NCI-H82 (cell line): ENCODE measurements at regions not wholly inside any gene's neighbourhood (a gene's known extent, or its start where the extent isn't known, plus 50 kb on each side); places are given as distances from the start of the nearest gene placed in this dataset.

Experiments used
- DNase-seq: peaks from one replicate; lab custom pipeline; 2025; lab: John Stamatoyannopoulos, UW

DNA sequence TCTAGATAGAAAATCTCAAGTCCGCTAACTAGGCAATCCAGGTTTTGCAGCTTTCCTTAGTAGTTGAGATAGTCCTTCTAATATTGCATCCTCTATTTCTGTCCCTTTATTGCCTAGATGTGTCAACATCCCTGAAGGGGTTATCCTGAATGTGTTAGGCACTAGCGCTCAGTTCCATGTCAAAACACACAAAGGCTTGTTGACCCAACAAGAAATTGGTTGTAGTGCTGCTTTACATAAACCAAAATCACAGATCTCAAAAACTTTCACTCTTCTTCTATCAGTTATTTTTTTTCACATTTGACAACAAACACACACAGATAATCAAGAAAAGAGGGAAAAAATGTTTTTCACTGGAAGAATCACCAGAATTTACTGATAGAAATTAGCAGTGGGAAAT, 51.4 kb upstream of the SOX2 start:
- no peak for DNase-seq

DNA sequence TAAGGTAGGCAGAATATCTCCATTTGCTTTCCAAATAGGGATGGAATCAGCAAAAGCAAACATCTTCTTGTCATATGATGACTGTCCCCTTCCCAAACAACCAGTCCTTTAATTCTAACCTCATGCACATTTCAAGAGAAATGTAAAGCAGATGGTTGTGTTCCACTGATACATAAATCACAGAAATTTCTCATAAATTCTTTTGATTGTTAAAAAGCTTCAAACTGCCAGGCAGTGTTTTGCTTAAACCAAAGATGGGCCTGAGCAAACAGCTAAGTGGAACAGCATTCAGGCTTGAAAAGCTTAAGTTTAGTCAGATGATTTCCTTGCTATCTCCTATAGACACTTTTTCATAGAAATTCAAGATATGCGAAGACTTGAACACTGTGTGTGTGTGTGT, 74.3 kb upstream of the SOX2 start:
- DNase-seq = no peak

DNA sequence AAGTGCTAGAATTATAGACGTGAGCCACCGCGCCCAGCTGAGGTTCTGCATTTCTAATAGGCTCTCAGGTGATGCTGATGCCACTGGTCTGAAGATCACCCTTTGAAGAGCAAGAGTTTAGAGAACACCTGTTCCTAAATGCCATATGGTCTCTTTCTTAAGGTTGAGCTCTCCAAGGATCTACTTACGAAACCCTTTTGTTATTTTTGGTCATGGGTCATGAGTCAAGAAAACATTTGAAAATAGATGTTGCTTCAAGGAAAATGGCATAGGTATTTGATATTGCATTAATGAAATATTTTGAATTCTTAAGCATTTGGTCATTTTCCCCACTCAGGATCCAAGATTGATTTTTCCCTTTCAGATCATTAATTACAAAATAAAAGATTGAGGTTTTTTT, 74.7 kb upstream of the SOX2 start:
- no peak for DNase-seq

DNA sequence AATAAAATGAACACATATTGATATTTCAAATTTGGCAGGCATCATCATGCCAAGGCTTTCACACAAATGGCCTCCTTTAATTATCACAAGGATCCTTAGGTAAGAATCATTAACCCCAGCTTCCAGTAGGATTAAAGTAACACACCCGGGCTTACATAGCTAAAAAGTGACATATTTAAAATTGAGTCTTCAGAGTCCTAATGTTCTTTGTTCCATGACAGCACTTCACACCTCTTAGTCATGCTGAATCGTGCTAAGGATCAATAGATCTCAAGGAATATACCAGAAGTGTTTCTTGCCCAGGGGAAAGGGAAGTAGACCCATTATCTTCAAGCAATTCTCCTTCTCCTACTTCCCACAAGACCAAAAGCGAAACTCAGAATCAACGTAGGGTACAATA, 76.6 kb upstream of the SOX2 start:
- no peak for DNase-seq

DNA sequence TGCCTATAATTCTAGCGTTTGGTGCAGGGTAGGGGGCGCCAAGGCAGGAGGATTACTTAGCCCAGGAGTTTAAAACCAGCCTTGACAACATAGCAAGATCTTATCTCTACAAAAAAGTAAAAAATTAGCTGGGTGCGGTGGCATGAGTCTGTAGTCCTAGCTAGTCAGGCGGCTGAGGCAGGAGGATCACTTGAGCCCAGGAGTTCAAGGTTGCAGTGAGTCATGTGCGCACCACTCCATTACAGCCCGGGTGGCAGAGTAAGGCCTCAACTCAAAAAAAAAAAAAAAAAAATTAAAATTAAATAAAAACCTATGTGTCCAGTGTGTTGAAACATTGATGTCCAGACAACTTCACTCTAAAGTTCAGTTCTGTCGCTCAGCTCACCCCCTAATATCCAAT, 78.2 kb upstream of the SOX2 start:
- DNase-seq = no peak

DNA sequence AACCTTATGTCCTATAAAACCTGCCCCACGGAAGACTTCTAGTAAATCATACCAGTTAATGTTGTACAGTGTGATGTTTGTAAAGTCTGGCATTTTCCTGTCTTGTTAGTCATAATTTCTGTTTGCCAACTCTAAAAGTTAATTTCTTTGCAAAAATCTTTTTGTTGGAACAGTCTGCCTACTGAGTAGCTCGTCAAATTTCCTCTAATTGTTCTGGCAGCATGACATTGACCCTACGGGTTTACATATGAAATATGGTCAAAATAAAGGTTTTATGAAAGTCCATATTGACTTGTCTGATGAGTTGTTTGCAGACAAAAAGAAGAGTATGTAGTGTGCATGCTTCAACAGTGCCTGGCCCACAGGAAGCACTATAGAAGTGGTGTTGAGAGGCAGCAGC, 79.8 kb upstream of the SOX2 start:
- no peak for DNase-seq

DNA sequence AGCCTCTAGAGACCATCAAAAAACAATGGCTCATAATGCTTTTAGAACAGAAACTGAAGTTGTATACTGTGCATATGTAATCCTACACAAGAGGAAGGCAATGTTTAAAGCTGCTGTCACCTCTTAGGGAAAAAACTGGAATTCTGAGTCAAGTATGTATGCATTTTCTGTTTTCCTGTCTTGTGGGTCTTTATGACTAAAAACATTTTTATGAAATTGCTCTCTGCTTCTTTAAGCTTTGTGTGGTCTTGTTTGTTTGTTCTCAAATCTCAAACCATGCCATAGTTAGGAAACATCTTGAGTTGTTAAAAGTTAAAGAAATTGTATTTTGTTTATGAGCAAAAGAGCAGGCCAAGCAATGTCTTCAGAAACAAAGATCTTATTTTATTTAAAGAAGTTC, 80.9 kb upstream of the SOX2 start:
- DNase-seq = no peak

DNA sequence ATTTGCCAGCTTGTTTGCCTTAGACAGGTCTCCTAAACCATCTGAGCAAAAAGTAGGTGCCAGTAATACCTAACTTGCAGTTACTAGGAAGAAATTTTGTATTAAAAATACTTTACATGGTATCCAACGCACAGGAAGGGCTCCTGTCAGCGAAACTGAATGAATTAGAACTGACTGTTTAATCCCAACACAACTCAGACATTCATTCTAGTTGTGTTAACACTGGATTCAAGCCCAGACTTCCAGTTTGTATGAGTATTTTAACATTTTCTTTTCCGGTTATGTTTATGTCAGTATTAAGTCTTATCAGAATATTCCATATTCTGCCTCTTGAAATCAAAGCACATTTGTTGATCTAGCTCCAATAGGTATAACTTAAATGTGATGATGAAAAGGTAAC, 82.0 kb upstream of the SOX2 start:
- DNase-seq = no peak

DNA sequence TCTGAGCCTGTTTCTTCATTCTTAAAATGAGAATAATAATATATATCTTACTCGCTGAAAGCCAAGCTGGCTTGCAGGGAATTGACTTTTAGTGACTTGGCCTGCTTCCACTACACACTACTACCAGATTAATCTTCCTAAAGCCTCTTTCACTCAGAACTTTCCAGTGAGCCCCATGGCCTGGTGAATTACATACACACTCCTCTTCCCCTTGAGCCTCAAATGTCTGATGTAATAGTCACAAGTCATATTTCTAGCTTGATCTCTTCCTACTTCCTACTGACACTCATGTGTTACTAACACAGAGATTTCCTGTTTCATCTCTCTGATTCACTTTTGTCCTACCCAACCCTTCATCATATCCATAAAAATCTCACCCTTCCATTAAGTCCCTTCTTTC, 82.7 kb upstream of the SOX2 start:
- no peak for DNase-seq

DNA sequence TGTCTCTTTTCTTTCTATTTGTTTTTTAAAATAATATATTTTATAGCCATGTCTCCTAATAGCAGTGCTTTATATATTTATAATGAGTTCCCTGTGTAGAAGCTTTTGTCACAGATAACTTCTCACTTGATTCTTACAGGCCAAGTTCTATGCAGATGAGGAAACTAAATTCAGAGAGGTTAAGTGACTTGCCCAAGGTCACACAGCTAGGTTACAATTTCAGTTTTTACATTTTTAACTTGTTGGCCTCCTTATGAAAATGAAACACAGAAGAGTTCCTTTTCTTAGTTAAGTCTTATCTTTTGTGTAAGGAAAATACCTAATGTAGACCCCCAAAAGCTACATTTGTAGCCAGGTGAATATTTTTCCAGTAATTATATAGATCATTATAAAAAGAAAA, 83.3 kb upstream of the SOX2 start:
- DNase-seq = no peak

DNA sequence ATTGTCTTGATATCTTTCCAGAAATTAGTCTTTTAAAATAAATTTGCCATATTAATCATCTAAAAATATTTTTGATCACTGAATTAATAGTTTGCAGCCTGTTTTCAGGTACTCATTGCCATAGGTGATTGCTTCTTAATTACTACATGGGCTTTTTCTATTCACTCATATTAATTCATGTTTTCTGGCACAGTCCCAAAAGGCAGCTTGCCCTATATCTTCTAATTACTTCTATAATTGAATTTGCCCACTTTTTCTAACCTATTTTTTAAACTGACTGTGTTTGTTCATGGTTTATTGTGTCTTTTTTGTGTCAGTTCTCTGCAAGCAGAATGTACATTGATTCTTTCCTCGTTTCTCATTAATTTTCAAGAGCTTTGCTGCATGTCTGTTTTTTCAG, 85.7 kb upstream of the SOX2 start:
- DNase-seq = no peak

DNA sequence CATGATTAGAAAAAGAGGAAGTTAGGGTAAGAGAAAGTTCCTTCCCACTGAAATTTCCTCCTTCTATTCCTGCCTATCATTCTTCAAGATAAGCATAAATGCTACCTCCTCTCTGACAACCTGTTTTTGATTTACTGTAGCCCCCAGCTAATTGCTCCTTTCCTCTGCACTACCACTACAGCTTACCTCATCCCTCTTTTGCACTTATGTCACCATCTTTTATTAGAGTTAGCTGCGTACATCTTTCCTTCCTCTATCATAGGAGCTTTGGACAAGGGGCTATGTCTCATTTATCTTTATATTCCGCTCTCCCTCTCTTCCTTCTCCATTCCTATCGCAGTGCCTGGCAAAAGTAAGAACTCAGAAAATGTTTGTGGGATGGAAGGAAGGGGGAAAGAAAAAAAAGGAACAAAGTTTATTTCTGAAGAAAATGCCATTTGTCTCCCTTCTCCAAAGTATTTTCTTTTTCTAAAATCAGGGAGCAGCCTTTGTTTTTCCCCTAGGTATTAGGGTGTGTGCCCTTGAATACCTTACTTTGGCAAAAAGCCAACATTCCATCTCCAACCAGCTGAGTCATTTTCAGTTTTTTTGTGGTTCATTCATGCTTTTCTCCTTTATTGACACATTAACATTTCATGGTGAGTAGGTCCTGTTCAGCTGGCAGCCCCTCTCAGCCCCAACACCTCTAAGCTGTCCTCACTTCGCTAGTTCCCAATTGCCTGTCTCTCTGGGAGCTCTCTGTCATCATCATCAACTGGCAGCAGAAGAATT, 87.6 kb upstream of the SOX2 start:
- DNase-seq = no peak

DNA sequence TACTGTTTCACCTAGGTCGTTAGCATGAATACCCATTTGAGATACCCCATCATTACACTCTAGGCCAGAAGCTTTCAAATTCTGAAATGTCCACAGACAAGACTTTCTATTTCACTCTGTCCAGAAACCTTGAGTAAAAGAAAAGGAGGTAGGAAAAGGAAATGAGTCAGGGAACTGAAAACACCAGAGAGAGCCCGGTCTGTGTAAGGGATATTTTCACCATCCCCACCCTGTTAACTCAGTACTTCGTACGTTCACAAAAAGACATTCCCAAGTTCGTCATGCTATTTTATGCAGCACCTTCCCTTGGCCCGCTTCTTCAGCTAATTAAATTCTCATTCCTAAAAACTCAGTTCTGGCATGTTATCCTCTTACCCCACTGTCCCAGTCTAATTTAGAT, 89.4 kb upstream of the SOX2 start:
- DNase-seq = no peak

DNA sequence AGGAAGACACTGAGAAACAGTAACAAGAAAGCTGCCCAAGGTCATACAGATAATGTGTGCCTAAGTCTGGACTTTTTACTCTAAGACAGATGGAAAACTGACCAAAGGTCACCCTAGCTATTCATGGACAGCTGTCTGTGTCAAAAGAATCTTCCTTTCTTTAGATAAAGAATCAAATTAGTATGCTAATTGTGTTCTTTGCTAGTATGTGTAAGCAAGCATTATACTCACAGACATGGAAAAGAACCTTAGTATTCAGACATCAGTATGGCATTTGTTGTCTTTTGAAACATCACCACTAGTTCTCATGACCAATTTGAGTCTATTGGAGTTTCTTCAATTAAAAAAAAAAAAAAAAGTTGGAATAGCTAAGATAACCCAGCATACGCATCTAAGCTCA, 91.8 kb upstream of the SOX2 start:
- DNase-seq = no peak

DNA sequence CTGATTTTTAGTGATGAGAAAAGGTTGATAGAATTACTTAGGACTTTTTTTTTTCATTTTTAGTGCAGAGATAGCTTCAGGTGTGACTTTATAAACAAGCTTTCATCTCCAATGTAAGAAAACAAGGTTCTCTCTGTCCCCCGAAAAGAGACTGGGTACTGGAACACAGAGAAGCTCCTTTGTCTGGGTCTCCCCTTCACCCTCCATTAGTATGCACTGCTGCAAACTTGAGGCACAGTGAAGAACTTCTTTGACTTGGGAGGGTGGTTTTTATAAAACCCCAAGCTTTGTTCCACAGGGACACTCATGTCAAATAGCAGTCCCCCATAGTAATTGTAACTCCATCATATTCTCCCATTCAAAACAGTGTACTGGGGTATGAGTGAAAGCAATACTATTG, 93.5 kb upstream of the SOX2 start:
- DNase-seq = no peak

DNA sequence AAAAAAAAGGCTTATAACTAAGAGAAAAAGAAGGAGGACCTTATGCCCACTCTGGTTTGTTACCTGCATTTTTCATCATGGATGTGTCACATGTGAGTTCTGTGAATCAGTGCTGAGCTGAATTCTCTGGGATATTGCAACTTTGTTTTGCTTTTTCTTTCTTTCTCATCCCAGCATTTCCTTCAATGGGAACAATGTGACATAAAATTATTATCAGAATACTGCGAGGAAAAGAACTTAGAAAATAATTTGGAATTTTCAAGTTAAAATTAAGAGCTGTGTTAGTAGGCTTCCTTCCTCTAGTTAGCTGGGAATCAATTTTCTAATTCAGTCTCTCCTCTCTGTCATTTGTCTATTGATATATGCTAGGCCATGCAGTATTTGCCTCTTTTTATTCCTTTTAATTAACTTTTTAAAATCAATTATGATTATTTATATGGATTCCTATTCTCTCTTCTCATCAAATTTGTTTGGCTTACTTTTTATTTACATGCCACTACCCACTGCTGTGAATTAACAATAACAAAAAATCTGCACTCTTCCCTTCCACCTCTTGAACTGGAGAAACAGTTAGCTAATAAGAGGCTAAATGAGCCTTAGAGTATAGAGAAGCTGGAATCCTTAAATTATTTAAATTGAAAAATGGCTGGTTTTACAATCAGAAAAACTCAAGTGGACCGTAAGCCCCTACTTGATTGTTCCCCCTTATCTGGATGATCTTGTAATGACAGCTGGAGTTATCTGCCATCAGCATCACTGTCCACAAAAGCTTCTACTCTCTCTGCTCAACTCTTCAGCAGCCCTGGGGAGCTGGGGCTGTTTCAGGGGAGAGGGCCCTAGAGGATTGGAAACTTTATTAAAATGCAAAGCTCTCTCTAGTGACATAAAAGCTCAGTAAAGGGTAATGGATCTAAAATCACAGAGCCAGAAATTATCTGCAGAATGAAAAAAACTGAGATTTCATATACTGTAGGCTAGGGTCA, 95.3 kb upstream of the SOX2 start:
- DNase-seq = no peak

DNA sequence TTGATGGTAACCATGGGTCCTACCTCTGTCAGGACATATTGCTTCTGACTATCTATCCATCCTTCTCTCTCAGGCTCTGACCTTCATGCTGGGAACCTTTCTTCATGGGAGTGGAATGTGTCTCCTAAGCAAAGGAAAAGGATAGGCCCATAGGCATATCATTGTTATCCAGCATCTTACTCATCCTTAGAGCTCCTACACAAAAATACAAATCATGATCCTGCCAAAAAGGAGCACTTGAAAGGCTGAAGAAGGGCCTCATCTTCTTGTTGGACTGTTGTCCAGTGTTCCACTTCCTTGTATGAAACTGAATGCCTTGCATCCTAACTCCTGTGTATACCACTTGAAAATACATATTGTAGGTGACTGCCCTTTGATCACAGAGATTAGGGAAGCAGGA, 96.1 kb upstream of the SOX2 start:
- no peak for DNase-seq

DNA sequence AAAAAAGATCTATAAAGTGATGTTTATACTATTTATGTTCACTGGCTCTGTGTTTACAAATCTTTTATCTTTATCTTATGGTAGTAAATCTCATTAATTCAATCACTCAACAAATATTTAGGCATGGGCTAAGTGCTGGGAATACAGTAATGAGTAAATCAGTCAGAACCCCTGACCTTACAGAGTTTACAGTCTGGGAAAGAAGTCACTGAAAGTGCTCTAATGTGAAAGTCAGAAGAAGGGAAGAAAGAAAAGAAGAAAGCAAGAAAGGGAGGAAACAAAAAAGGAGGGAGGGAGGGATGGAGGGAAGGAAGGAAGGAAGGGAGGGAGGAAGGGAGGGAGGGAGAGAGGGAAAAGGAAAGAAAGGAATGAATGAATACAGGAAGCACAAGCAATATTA, 96.8 kb upstream of the SOX2 start:
- DNase-seq = no peak

DNA sequence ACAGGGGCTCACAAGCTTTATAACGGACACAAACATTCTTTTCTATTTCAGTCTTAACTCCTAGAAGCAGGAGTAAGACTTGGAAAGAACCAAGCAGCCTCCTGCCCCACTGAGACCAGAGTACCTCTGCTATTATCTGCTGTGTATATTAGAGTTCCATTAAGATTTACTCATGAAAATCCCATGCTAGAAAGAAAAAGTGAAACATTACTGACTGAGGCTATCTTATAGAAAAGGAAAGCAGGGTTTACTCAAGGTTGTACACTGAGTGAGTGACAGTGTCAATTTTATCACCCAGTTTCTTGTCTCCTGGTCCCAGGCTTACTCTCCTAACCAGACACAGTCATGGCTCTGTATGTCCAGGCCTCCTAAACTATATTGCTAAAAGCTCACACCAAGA, 97.9 kb upstream of the SOX2 start:
- no peak for DNase-seq

DNA sequence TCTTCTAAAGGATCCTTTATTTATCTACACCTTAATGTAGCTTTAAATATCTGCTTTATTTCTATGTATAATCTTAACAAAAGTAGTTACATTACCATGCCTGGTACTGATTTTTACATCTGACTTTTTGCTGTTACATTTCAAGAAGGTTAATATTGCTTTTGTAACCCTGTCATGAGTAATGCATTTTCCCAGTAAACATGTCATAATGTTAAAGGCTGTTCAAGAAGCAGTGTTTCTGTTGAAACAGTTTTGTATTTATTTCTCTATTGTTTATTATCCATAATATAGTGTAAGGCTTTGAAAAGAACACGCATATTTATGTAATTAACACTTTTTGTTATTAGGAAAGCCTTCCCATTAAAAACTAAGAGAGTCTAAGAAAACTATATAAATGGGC, 98.5 kb upstream of the SOX2 start:
- DNase-seq = no peak

DNA sequence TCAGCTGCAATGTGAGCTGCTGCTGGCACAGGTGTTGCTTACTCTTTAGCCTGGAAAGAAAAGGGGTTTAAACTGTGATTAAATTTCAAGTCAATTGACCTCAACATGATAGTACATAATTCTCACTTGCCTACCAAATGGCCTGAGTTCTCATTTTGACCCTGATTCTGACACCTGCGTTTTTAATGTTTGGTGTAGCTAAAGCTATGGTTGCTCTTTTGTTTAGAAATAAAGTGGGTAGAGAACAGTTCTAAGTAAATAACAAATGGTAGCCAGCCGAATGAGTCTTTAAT, 100.8 kb upstream of the SOX2 start:
- no peak for DNase-seq

DNA sequence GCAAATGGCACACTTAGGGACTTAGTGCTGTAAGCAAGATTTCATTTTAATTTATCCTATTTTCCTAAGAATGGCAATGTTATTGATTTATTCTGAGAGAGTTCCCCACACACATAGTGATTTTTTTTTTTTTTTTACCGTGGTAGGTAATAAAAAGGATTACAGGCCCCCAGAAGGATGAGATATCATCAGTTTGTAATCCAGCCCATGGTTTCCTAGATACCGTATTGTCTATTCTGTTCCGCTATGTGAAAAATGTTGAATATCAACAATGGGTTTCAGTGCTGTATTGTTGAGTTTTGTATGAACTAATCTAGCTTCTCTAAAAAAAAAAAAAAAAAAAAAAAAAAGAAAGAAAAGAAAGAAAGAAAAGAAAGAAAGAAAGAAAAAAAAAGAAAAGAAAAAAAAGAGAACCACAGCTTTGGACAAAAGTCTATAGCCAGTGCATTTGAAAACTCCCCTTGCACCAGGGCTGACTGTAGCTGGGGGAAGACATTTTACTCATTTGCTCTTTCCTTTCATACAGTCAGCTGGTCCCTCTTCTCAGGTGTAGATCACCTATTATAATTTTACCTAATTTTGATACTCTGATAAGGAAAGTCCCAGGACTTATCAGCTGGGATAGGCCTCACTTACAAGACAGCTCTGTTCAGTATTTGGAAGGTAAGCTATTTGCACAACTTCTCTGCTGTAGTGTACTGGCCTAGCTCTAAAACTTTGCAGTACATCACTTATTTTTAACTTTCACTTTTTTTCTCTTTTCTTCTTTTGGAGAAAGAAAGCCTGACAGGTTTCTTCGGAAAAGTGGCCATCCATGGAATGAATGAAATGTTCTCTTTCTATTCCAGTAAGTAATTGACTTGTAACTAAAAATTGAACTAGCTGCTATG, 101.4 kb upstream of the SOX2 start:
- no peak for DNase-seq
